Ureter (tissue), 1 donor: ENCODE measurements at regions not wholly inside any gene's neighbourhood (a gene's known extent, or its start where the extent isn't known, plus 50 kb on each side); places are given as distances from the start of the nearest gene placed in this dataset.

Source experiments
- DNase-seq: peaks from one replicate; pipeline ENCODE4 v3.0.0-alpha.2; 2020; ENCODE audit warnings: low spot score
- donor health status: DM: yes; HTN: yes; CAD: no.

GRCh38 chr2:208545403-208546042 lies 138.9 kb downstream of the PTH2R start:
- no peak for DNase-seq

GRCh38 chr2:208546107-208546506 lies 139.5 kb downstream of the PTH2R start:
- DNase-seq: no peak

- no peak for DNase-seq
These were observed 140.5 kb downstream of the PTH2R start for GRCh38 chr2:208546860-208547650.

- DNase-seq: no peak
These were observed 142.1 kb downstream of the PTH2R start for GRCh38 chr2:208548700-208549099.

GRCh38 chr2:208549546-208550158 lies 143.1 kb downstream of the PTH2R start:
- no peak for DNase-seq

GRCh38 chr2:208552943-208553342 lies 146.4 kb downstream of the PTH2R start:
- DNase-seq: no peak

GRCh38 chr2:208556983-208557484 lies 150.4 kb downstream of the PTH2R start:
- DNase-seq: no peak

GRCh38 chr2:208565690-208566416 lies 159.3 kb downstream of the PTH2R start:
- no peak for DNase-seq

GRCh38 chr2:208568203-208568602 lies 161.6 kb downstream of the PTH2R start:
- no peak for DNase-seq

- no peak for DNase-seq
These were observed 163.5 kb downstream of the PTH2R start for GRCh38 chr2:208570066-208570465.

GRCh38 chr2:208570851-208571763 lies 164.5 kb downstream of the PTH2R start:
- DNase-seq: no peak

GRCh38 chr2:208571764-208572131 lies 165.2 kb downstream of the PTH2R start:
- DNase-seq: no peak

GRCh38 chr2:208573569-208573968 lies 167.0 kb downstream of the PTH2R start:
- no peak for DNase-seq

- DNase-seq: no peak
These were observed 173.1 kb downstream of the PTH2R start for GRCh38 chr2:208579678-208580077.

- DNase-seq: no peak
These were observed 177.9 kb downstream of the PTH2R start for GRCh38 chr2:208584378-208584985.

- no peak for DNase-seq
These were observed 179.9 kb downstream of the PTH2R start for GRCh38 chr2:208586516-208586915.

- no peak for DNase-seq
These were observed 188.2 kb downstream of the PTH2R start for GRCh38 chr2:208594642-208595385.

- DNase-seq: no peak
These were observed 189.0 kb downstream of the PTH2R start for GRCh38 chr2:208595386-208596275.

- DNase-seq: no peak
These were observed 201.1 kb downstream of the PTH2R start for GRCh38 chr2:208607694-208608093.
